Gastroesophageal sphincter (tissue), 4 donors: ENCODE measurements at regions not wholly inside any gene's neighbourhood (a gene's known extent, or its start where the extent isn't known, plus 50 kb on each side); places are given as distances from the start of the nearest gene placed in this dataset.

Experiments
- ATAC-seq: fragments of 150-250 bp; one replicate; pipeline ENCODE4 v1.9.1; 2016; ENCODE audit warnings: mild to moderate bottlenecking, moderate library complexity
- H3K27ac ChIP-seq, 4 donors: fragments of 200-600 bp; sonication (generic) in 3 of 4; 1 replicate in 3 of 4; 2 replicates in 1 of 4; pipeline ENCODE4 v1.5.1; 2016 to 2019
- H3K27me3 ChIP-seq: fragments of 200-600 bp; sonication (generic); one replicate; pipeline ENCODE4 v1.5.1; 2019
- H3K36me3 ChIP-seq, 2 donors: fragments of 200-600 bp; sonication (generic); one replicate each; pipeline ENCODE4 v1.5.1; 2019; ENCODE audit warnings: control low read depth in 1 of 2
- H3K4me1 ChIP-seq, 3 donors: fragments of 200-600 bp; sonication (generic); 1 replicate in 2 of 3; 2 replicates in 1 of 3; pipeline ENCODE4 v1.5.1; 2016 to 2019; ENCODE audit warnings: control low read depth in 2 of 3
- H3K4me3 ChIP-seq, 2 donors: fragments of 200-600 bp; sonication (generic); one replicate each; pipeline ENCODE4 v1.5.1; 2019; ENCODE audit warnings: mild to moderate bottlenecking in 1 of 2, moderate library complexity in 1 of 2
- H3K9me3 ChIP-seq, 3 donors: fragments of 200-600 bp; sonication (generic); one replicate each; pipeline ENCODE4 v1.5.1; 2017 to 2019; ENCODE audit warnings: control low read depth in 2 of 3
- CTCF ChIP-seq, 4 experiments: fragments of 200-600 bp in 2 of 4; fragments of 450-650 bp in 2 of 4; sonication (generic) in 1 of 4; IDR thresholded peaks; one replicate each; pipeline ENCODE4 v1.5.1; 2017 to 2019; ENCODE audit warnings: antibody characterized with exemption in 4 of 4, mild to moderate bottlenecking in 2 of 4, moderate library complexity in 2 of 4
- EP300 ChIP-seq: sonication (generic); formaldehyde crosslinking; IDR thresholded peaks from one replicate; pipeline ENCODE4 v1.6.1; 2017; ENCODE audit warnings: antibody characterized with exemption, mild to moderate bottlenecking
- POLR2A ChIP-seq, 2 donors: fragments of 450-650 bp; IDR thresholded peaks; one replicate each; pipeline ENCODE4 v1.6.1; 2017; ENCODE audit warnings: antibody characterized with exemption in 2 of 2, mild to moderate bottlenecking in 2 of 2, moderate library complexity in 1 of 2
- POLR2AphosphoS5 ChIP-seq: sonication (generic); formaldehyde crosslinking; IDR thresholded peaks from one replicate; pipeline ENCODE4 v1.6.1; 2017; ENCODE audit warnings: antibody characterized with exemption
- WGBS, 2 donors: methylation state at CpG; one replicate each; pipeline ENCODE4 v1.1.5; 2018; ENCODE audit warnings: low coverage in 1 of 2; 5-methylcytosine and 5-hydroxymethylcytosine counted together

GRCh38 chr16:85490407-85491057 is 122.6 kb upstream of the GSE1 start:
- Histone ChIP-seq H3K27me3 (no peaks in the 10 kb centered on the region), H3K4me3 (no peak overlapping the region)
- 90% methylated on average over 10 of the region's 27 CpGs; no CpG with 5 or more reads in 1 of the 2 donors for WGBS, 2 donors

GRCh38 chr16:85491058-85491771 is 121.9 kb upstream of the GSE1 start:
- TF ChIP-seq CTCF (IDR thresholded peaks at IDR 0.05), result peak in 2 of 4 experiments; percentile 9 to 37
- no peak for TF ChIP-seq POLR2A (IDR thresholded peaks at IDR 0.05)
- TF ChIP-seq EP300, result no peak
- H3K27me3 ChIP-seq, result no peaks in the 10 kb centered on the region
- peaks cover 0 to 29% (median 15%) of the 10 kb centered on the region in 3 donors for H3K4me1 ChIP-seq
- no peak overlapping the region for H3K4me3 ChIP-seq
- no peak for ATAC-seq
- H3K36me3 ChIP-seq, result no peaks in the 10 kb centered on the region
- no peaks in the 10 kb centered on the region for H3K9me3 ChIP-seq
- WGBS, 2 donors, result 80 to 86% methylated on average over 1 to 4 of the region's 17 CpGs
- peak overlapping the region in 3 of 4 donors; percentile 39 to 59 (median 59) for H3K27ac ChIP-seq

More at GRCh38 chr16:85490407-85491057, 122.6 kb upstream of the GSE1 start:
- no peak for ATAC-seq
- H3K9me3 ChIP-seq, result no peaks in the 10 kb centered on the region
- TF ChIP-seq POLR2AphosphoS5 (no peak), POLR2A (IDR thresholded peaks at IDR 0.05) (no peak), EP300 (no peak), CTCF (IDR thresholded peaks at IDR 0.05) (no peak)
- peaks cover 0 to 5% of the 10 kb centered on the region in 2 donors for H3K36me3 ChIP-seq
- no peak overlapping the region for H3K27ac ChIP-seq
- peaks cover 0 to 29% (median 15%) of the 10 kb centered on the region in 3 donors for H3K4me1 ChIP-seq

- Histone ChIP-seq H3K36me3 (no peaks in the 10 kb centered on the region), H3K27me3 (no peaks in the 10 kb centered on the region), H3K27ac (peak overlapping the region in 3 of 4 donors; percentile 39 to 59 (median 59)), H3K4me1 (peaks cover 0 to 29% (median 15%) of the 10 kb centered on the region in 3 donors), H3K9me3 (no peaks in the 10 kb centered on the region), H3K4me3 (no peak overlapping the region)
- TF ChIP-seq POLR2AphosphoS5 (peak; percentile 36), POLR2A (IDR thresholded peaks at IDR 0.05) (no peak)
- WGBS, 2 donors, result 40% methylated on average over 1 of the region's 17 CpGs; no CpG with 5 or more reads in 1 of the 2 donors
- ATAC-seq, result peak; percentile 87
These were observed 121.3 kb upstream of the GSE1 start for GRCh38 chr16:85491798-85492294.

- TF ChIP-seq CTCF (IDR thresholded peaks at IDR 0.05) (no peak), POLR2A (IDR thresholded peaks at IDR 0.05) (no peak), EP300 (no peak), POLR2AphosphoS5 (no peak)
- Histone ChIP-seq H3K4me3 (no peak overlapping the region), H3K27me3 (no peaks in the 10 kb centered on the region), H3K9me3 (no peaks in the 10 kb centered on the region), H3K36me3 (no peaks in the 10 kb centered on the region), H3K4me1 (peaks cover 0 to 29% (median 15%) of the 10 kb centered on the region in 3 donors), H3K27ac (peak overlapping the region in 3 of 4 donors; percentile 39 to 59 (median 59))
- WGBS, 2 donors, result 80% methylated on average over 2 of the region's 12 CpGs; no CpG with 5 or more reads in 1 of the 2 donors
- ATAC-seq, result no peak
These were observed 120.7 kb upstream of the GSE1 start for GRCh38 chr16:85492295-85492864.

- TF ChIP-seq POLR2AphosphoS5, result no peak
- TF ChIP-seq EP300, result no peak
- no peak for TF ChIP-seq CTCF (IDR thresholded peaks at IDR 0.05)
- no peak for TF ChIP-seq POLR2A (IDR thresholded peaks at IDR 0.05)
- Histone ChIP-seq H3K36me3 (no peaks in the 10 kb centered on the region), H3K9me3 (no peaks in the 10 kb centered on the region), H3K27me3 (no peaks in the 10 kb centered on the region), H3K27ac (no peak overlapping the region), H3K4me3 (no peak overlapping the region), H3K4me1 (peaks cover 0 to 29% (median 15%) of the 10 kb centered on the region in 3 donors)
- ATAC-seq, result no peak
- 100% methylated on average over 1 of the region's 1 CpG; no CpG with 5 or more reads in 1 of the 2 donors for WGBS, 2 donors
These were observed 118.8 kb upstream of the GSE1 start for GRCh38 chr16:85494315-85494714.
